ENCODE measurements at regions not wholly inside any gene's neighbourhood (a gene's known extent, or its start where the extent isn't known, plus 50 kb on each side); places are given as distances from the start of the nearest gene placed in this dataset.

- TF ChIP-seq, protein P1, sequence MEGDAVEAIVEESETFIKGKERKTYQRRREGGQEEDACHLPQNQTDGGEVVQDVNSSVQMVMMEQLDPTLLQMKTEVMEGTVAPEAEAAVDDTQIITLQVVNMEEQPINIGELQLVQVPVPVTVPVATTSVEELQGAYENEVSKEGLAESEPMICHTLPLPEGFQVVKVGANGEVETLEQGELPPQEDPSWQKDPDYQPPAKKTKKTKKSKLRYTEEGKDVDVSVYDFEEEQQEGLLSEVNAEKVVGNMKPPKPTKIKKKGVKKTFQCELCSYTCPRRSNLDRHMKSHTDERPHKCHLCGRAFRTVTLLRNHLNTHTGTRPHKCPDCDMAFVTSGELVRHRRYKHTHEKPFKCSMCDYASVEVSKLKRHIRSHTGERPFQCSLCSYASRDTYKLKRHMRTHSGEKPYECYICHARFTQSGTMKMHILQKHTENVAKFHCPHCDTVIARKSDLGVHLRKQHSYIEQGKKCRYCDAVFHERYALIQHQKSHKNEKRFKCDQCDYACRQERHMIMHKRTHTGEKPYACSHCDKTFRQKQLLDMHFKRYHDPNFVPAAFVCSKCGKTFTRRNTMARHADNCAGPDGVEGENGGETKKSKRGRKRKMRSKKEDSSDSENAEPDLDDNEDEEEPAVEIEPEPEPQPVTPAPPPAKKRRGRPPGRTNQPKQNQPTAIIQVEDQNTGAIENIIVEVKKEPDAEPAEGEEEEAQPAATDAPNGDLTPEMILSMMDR (IDR thresholded peaks at IDR 0.05; ENCODE audit: control extremely low read depth in 1 of 3, insufficient read depth in 1 of 3, low read depth in 1 of 3, low read length in 3 of 3): no peak
- TF ChIP-seq CBX8 (IDR thresholded peaks at IDR 0.05; ENCODE audit: borderline replicate concordance, low read depth, low read length) (no peak), RAD21 (IDR thresholded peaks at IDR 0.05 in 1 of 2, conservative IDR thresholded peaks at IDR 0.05 in 1 of 2; ENCODE audit: low read depth in 2 of 2, low read length in 2 of 2) (no peak), YY1 (IDR thresholded peaks at IDR 0.05; ENCODE audit: low read depth, low read length) (no peak), EP300 (IDR thresholded peaks at IDR 0.05; ENCODE audit: borderline replicate concordance in 1 of 2, low read depth in 2 of 2, low read length in 2 of 2) (no peak), POLR2AphosphoS5 (IDR thresholded peaks at IDR 0.05; ENCODE audit: low read depth, low read length) (no peak), TCF12 (IDR thresholded peaks at IDR 0.05; ENCODE audit: low read depth, low read length) (no peak), CTBP2 (IDR thresholded peaks at IDR 0.05; ENCODE audit: borderline replicate concordance, insufficient read depth, insufficient read length, low read length) (no peak)
These were observed 52.4 kb upstream of the TNS3 start for GRCh38 chr7:47634273-47634672.
